Thyroid gland (tissue), 4 donors: ENCODE measurements at regions not wholly inside any gene's neighbourhood (a gene's known extent, or its start where the extent isn't known, plus 50 kb on each side); places are given as distances from the start of the nearest gene placed in this dataset.

ENCODE experiments used
- CTCF ChIP-seq, 6 experiments: fragments of 200-600 bp in 3 of 6; fragments of 450-650 bp in 3 of 6; sonication (generic) in 3 of 6; IDR thresholded peaks; one replicate each; pipeline ENCODE4 v1.5.1; 2016 to 2019; ENCODE audit warnings: antibody characterized with exemption in 6 of 6, mild to moderate bottlenecking in 2 of 6, inconsistent platforms in 1 of 6, moderate library complexity in 1 of 6
- POLR2A ChIP-seq, 2 donors: fragments of 450-650 bp; IDR thresholded peaks; one replicate each; pipeline ENCODE4 v1.6.1; 2017; ENCODE audit warnings: antibody characterized with exemption in 2 of 2, mild to moderate bottlenecking in 2 of 2, moderate library complexity in 1 of 2

GRCh38 chr5:2143088-2143487 lies 260.4 kb upstream of the IRX4 start:
- TF ChIP-seq CTCF (IDR thresholded peaks at IDR 0.05) (no peak), POLR2A (IDR thresholded peaks at IDR 0.05) (no peak)
